ENCODE measurements at regions not wholly inside any gene's neighbourhood (a gene's known extent, or its start where the extent isn't known, plus 50 kb on each side); places are given as distances from the start of the nearest gene placed in this dataset.

- TF ChIP-seq SIN3A (IDR thresholded peaks at IDR 0.05; ENCODE audit: low read depth), result no peak
- no peak for TF ChIP-seq MAX (IDR thresholded peaks at IDR 0.05)
- TF ChIP-seq POLR2A (IDR thresholded peaks at IDR 0.05; ENCODE audit: borderline replicate concordance, extremely low read depth, insufficient read depth, insufficient read length), result no peak
- no peak for TF ChIP-seq ZNF274 (IDR thresholded peaks at IDR 0.05; ENCODE audit: low read depth, low read length)
- no peak for TF ChIP-seq CEBPB (IDR thresholded peaks at IDR 0.05; ENCODE audit: low read depth)
- TF ChIP-seq YY1 (IDR thresholded peaks at IDR 0.05; ENCODE audit: extremely low read depth, insufficient replicate concordance, low read depth, low read length), result no peak
These were observed 88.8 kb downstream of the MBL2 start for GRCh38 chr10:52683776-52684175.

All from HCT116 (cell line).